ENCODE measurements at regions not wholly inside any gene's neighbourhood (a gene's known extent, or its start where the extent isn't known, plus 50 kb on each side); places are given as distances from the start of the nearest gene placed in this dataset.

DNA sequence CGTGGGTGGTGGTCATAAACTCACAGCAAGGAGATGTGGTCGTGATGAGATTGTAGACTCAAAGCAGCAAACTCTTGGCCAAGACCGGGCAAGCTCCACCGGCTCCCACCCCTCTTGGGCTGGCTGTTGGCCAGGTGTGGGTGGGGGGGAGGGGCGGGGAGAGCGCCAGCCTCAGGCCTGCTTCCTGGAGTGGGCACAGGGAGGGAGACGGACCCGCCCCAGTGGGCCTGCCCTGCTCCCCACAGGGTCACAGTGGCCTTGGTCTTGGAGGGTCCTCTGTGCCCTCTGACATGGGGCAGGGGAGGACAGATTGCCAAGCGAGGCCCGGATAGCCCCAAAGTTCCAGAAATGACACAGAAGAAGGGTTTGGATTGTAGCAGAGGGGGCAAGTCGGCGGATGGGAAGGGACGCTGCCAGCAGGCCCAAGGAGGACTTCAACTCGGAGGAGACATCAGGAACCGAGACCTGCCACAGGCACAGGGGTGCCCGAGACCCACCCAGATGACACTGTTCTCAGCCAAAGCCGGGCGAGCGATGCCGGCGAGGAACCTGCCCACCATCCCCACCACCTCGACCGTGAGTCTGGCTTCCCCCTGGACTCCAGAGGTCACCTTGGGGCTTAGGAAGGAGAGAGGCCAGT lies 85.4 kb upstream of the ACTRT2 start:
- H3K4me3 ChIP-seq (ENCODE audit: low read depth, low read length), result no peak overlapping the region
- no peaks in the 10 kb centered on the region for H3K36me3 ChIP-seq (ENCODE audit: control insufficient read depth, insufficient read depth, low read length)
- peaks cover 3% of the 10 kb centered on the region for H3K27me3 ChIP-seq (ENCODE audit: control insufficient read depth, insufficient read depth, low read length)
- DNase-seq (ENCODE audit: low read depth), result no peak
- TF ChIP-seq, protein P1, sequence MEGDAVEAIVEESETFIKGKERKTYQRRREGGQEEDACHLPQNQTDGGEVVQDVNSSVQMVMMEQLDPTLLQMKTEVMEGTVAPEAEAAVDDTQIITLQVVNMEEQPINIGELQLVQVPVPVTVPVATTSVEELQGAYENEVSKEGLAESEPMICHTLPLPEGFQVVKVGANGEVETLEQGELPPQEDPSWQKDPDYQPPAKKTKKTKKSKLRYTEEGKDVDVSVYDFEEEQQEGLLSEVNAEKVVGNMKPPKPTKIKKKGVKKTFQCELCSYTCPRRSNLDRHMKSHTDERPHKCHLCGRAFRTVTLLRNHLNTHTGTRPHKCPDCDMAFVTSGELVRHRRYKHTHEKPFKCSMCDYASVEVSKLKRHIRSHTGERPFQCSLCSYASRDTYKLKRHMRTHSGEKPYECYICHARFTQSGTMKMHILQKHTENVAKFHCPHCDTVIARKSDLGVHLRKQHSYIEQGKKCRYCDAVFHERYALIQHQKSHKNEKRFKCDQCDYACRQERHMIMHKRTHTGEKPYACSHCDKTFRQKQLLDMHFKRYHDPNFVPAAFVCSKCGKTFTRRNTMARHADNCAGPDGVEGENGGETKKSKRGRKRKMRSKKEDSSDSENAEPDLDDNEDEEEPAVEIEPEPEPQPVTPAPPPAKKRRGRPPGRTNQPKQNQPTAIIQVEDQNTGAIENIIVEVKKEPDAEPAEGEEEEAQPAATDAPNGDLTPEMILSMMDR (IDR thresholded peaks at IDR 0.05; ENCODE audit: insufficient read depth, low read length, poor library complexity, severe bottlenecking), result no peak

DNA sequence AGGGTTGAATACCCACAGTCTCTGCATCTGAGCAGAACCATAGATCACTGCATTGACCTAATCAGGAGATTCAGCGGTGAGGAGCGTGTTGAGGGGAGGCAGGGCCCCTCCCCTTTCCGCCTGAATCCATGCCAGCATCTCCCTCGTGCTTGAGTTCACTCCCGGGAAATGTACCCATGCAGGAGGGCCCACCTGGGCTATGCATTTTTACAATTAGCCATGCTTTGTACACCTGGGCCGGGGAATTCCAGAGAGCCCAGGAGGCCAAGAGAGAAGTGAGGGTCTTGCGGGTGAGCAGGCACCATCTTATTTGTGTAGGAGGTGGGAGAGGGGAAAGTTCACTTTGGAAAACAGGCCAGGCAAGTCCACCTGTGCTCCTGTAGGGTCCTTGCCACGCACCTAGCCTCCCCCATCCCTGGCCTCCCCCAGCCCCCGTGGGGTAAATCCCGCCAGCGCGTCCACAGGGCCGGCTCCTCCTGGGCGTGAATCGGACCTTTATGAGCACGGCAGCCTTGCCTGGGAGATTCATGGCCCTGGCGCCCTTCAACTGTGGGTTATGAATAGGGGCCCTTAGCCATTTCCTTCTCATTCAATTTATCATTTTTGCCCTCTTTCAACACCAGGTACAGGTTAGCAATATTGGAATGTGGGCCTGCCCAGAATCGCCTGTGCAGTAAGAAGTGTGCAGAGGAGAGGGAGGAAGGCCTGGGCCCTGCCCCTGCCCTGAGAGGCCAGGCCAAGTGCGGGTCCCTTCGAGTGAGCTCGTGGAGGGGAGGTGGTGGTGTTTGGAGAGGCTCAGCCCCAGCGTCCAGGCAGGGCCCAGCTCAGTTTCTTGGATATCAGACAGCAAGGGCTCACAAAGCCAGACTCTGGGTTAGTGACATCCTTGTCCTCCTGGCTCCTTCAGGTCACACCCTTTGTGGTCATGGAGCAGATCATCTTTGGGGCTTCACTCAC lies 84.4 kb upstream of the ACTRT2 start:
- DNase-seq (ENCODE audit: low read depth), result no peak
- Histone ChIP-seq H3K4me3 (ENCODE audit: low read depth, low read length) (no peak overlapping the region), H3K36me3 (ENCODE audit: control insufficient read depth, insufficient read depth, low read length) (no peaks in the 10 kb centered on the region), H3K27me3 (ENCODE audit: control insufficient read depth, insufficient read depth, low read length) (no peaks in the 10 kb centered on the region)
- TF ChIP-seq, protein P1 (IDR thresholded peaks at IDR 0.05; ENCODE audit: insufficient read depth, low read length, poor library complexity, severe bottlenecking), result no peak

DNA sequence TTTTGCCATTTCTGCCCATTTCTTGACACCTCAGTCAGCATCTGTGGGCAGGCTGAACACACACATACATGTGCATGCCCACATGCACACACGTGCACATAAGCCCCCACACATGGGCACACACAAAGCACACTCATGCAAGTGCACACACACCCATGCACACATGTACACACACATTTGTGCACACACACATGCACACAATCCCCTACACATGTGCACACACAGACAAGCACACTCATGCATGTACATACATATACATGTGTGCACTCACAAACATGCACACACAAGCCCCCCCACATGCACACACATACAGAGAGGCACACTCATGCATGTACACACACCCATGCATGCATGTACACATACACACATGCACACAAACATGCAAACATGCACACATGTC lies 83.5 kb upstream of the ACTRT2 start:
- no peak for DNase-seq (ENCODE audit: low read depth)
- Histone ChIP-seq H3K4me3 (ENCODE audit: low read depth, low read length) (no peak overlapping the region), H3K27me3 (ENCODE audit: control insufficient read depth, insufficient read depth, low read length) (no peaks in the 10 kb centered on the region), H3K36me3 (ENCODE audit: control insufficient read depth, insufficient read depth, low read length) (no peaks in the 10 kb centered on the region)
- TF ChIP-seq, protein P1 (IDR thresholded peaks at IDR 0.05; ENCODE audit: insufficient read depth, low read length, poor library complexity, severe bottlenecking), result no peak

DNA sequence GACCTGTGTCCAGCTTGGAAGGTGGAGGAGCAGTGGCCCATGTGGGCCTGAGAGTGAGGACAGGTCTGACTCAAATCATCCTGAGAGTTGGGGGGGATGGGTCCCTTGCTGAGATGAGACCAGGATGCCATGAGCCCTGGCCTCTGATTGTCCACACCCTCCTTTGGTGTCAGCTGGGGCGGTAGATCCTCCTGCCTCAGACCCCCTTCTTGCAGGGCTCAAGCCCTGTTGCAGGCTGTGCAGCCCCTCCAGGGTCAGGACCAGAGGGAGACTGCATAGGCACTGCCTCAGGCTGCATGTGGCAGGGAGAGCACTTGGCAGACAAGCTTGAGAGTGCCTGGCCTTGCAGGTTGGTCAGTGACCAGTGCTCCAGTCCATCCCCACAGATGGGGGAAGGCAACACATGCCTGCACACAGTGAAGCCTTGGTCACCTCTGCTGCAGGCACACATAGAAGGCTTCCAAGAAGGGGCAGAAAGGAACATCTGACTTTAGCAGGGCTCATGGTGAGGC lies 82.2 kb upstream of the ACTRT2 start:
- no peaks in the 10 kb centered on the region for H3K27me3 ChIP-seq (ENCODE audit: control insufficient read depth, insufficient read depth, low read length)
- no peak for DNase-seq (ENCODE audit: low read depth)
- no peaks in the 10 kb centered on the region for H3K36me3 ChIP-seq (ENCODE audit: control insufficient read depth, insufficient read depth, low read length)
- TF ChIP-seq, protein P1 (IDR thresholded peaks at IDR 0.05; ENCODE audit: insufficient read depth, low read length, poor library complexity, severe bottlenecking), result no peak
- H3K4me3 ChIP-seq (ENCODE audit: low read depth, low read length), result no peak overlapping the region

DNA sequence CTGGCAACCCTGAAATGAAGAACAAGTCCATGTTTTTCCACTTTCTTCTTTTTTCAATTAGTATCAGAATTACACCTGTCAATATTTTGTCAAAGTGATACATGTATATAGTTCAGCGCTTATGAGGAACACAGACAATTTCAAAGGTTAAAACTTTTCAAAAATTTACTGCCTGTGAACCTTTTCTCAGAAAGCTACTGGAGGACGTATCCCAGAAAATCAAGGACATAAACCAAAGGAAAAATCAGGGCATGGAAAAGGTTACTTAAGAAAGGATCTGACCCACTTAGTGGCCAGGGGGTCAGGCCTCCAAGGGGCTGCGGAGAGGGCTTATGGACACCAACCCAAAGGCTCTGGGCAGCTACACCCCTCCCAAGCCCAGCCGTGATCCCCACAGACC lies 81.1 kb upstream of the ACTRT2 start:
- Histone ChIP-seq H3K36me3 (ENCODE audit: control insufficient read depth, insufficient read depth, low read length) (no peaks in the 10 kb centered on the region), H3K4me3 (ENCODE audit: low read depth, low read length) (no peak overlapping the region), H3K27me3 (ENCODE audit: control insufficient read depth, insufficient read depth, low read length) (no peaks in the 10 kb centered on the region)
- TF ChIP-seq, protein P1 (IDR thresholded peaks at IDR 0.05; ENCODE audit: insufficient read depth, low read length, poor library complexity, severe bottlenecking), result no peak
- no peak for DNase-seq (ENCODE audit: low read depth)

Measured in kidney epithelial cell (primary cell).